ENCODE measurements at regions not wholly inside any gene's neighbourhood (a gene's known extent, or its start where the extent isn't known, plus 50 kb on each side); places are given as distances from the start of the nearest gene placed in this dataset.

- H3K9me3 Mint-ChIP-seq: peaks cover 5% of the 10 kb centered on the region; the same call in 1 of the 2 replicates
- H3K27ac Mint-ChIP-seq: no peak overlapping the region
- H3K4me3 Mint-ChIP-seq: no peak overlapping the region
- no peaks in the 10 kb centered on the region for H3K4me1 Mint-ChIP-seq (ENCODE audit: low read depth)
- TF ChIP-seq CTCF (IDR thresholded peaks at IDR 0.05): peak; percentile 77
- H3K36me3 Mint-ChIP-seq (ENCODE audit: low read depth): peaks cover 5% of the 10 kb centered on the region; the same call in 1 of the 2 replicates
- no peaks in the 10 kb centered on the region; the same call in 1 of the 2 replicates for H3K27me3 Mint-ChIP-seq (ENCODE audit: insufficient read depth)
- DNase-seq: peak; percentile 33
Measured at GRCh38 chr7:16114633-16115032, 306.7 kb downstream of the CRPPA start.

- H3K27ac Mint-ChIP-seq: no peak overlapping the region
- H3K9me3 Mint-ChIP-seq: peaks cover 5% of the 10 kb centered on the region; the same call in 1 of the 2 replicates
- no peak for DNase-seq
- H3K4me3 Mint-ChIP-seq: no peak overlapping the region
- no peaks in the 10 kb centered on the region; the same call in 1 of the 2 replicates for H3K27me3 Mint-ChIP-seq (ENCODE audit: insufficient read depth)
- H3K36me3 Mint-ChIP-seq (ENCODE audit: low read depth): peaks cover 8% of the 10 kb centered on the region
- no peaks in the 10 kb centered on the region for H3K4me1 Mint-ChIP-seq (ENCODE audit: low read depth)
- no peak for TF ChIP-seq CTCF (IDR thresholded peaks at IDR 0.05)
Measured at GRCh38 chr7:16114071-16114470, 307.3 kb downstream of the CRPPA start.

DNA sequence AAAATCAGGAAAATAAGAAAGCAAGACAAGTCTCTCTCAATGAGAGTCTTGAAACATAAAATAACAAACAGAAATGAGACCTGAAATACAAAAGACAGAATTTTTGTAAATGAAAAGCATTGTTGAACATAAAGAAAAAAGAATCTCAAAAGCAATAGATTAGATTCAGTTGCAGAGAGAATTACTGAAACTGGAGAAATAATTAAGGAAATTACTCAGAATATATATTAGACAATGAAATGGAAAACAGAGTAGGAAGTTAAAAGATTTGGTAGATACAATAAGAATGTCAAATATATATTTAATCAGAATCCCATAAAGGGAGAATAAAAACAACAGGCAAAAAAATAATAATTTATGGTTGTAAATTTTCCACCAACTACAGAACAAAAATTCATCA, 308.3 kb downstream of the CRPPA start:
- Mint-ChIP-seq H3K4me1 (ENCODE audit: low read depth) (no peaks in the 10 kb centered on the region), H3K27ac (no peak overlapping the region), H3K9me3 (peaks cover 10% of the 10 kb centered on the region; the same call in 1 of the 2 replicates), H3K36me3 (ENCODE audit: low read depth) (peaks cover 13% of the 10 kb centered on the region), H3K4me3 (no peak overlapping the region), H3K27me3 (ENCODE audit: insufficient read depth) (no peaks in the 10 kb centered on the region; the same call in 1 of the 2 replicates)
- no peak for TF ChIP-seq CTCF (IDR thresholded peaks at IDR 0.05)
- no peak for DNase-seq

- Mint-ChIP-seq H3K4me3 (no peak overlapping the region), H3K9me3 (peaks cover 41% of the 10 kb centered on the region), H3K27ac (no peak overlapping the region), H3K36me3 (ENCODE audit: low read depth) (peaks cover 31% of the 10 kb centered on the region), H3K4me1 (ENCODE audit: low read depth) (no peaks in the 10 kb centered on the region), H3K27me3 (ENCODE audit: insufficient read depth) (no peaks in the 10 kb centered on the region; the same call in 1 of the 2 replicates)
- TF ChIP-seq CTCF (IDR thresholded peaks at IDR 0.05): no peak
- no peak for DNase-seq
Measured at GRCh38 chr7:16106869-16107268, 314.5 kb downstream of the CRPPA start.

GRCh38 chr7:16106300-16106699, 315.0 kb downstream of the CRPPA start:
- no peak for TF ChIP-seq CTCF (IDR thresholded peaks at IDR 0.05)
- Mint-ChIP-seq H3K4me3 (no peak overlapping the region), H3K36me3 (ENCODE audit: low read depth) (peaks cover 31% of the 10 kb centered on the region), H3K9me3 (peaks cover 41% of the 10 kb centered on the region), H3K4me1 (ENCODE audit: low read depth) (no peaks in the 10 kb centered on the region), H3K27ac (no peak overlapping the region), H3K27me3 (ENCODE audit: insufficient read depth) (no peaks in the 10 kb centered on the region; the same call in 1 of the 2 replicates)
- no peak for DNase-seq

All from HFFc6 (cell line).